HepG2 (cell line): ENCODE measurements at regions not wholly inside any gene's neighbourhood (a gene's known extent, or its start where the extent isn't known, plus 50 kb on each side); places are given as distances from the start of the nearest gene placed in this dataset.

Experiments
- ATAC-seq: fragments of 200-7000 bp; cut with Tn5 transposase; 3 replicates; pipeline ENCODE4 v1.9.1; 2020; ENCODE audit warnings: mild to moderate bottlenecking, moderate library complexity
- BruUV-seq: library from RNA; stranded (reverse); fragments of 400-500 nt; replicated peaks from 2 replicates; lab custom pipeline; 2021; lab: Mats Ljungman, UMichigan
- CTCF ChIA-PET: fragments of 300-600 bp; formaldehyde crosslinking; extraction: SDS; loops from one replicate; lab custom pipeline; 2021; ENCODE audit warnings: low total read pairs, inconsistent platforms, low intra/inter-chr PET ratio; lab: Yijun Ruan, JAX
- POLR2A ChIA-PET: fragments of 350-600 bp; sonication (Branson Sonifier 250); formaldehyde crosslinking; loops from one replicate; lab custom pipeline; 2020; ENCODE audit warnings: antibody characterized with exemption, inconsistent platforms; lab: Yijun Ruan, JAX
- DNase-seq: peaks from one replicate; pipeline ENCODE4 v3.0.0-alpha.2; 2015; ENCODE audit warnings: low spot score
- FAIRE-seq: peaks from 3 replicates; lab custom pipeline; 2011; peaks lifted over from hg19 to GRCh38; lab: Jason Lieb, UNC
- H2AFZ ChIP-seq: one replicate; pipeline ENCODE4 v1.6.1; 2011; ENCODE audit warnings: low read length, inconsistent platforms
- H3K27ac ChIP-seq: fragments of 300-600 bp; 3 replicates; pipeline ENCODE4 v1.8.0; 2011; ENCODE audit warnings: mixed run types, mild to moderate bottlenecking, mixed read lengths, low read length, inconsistent platforms; ENCODE audit not compliant: insufficient read depth; ENCODE audit errors: extremely low read length
- H3K27me3 ChIP-seq, 2 experiments: fragments of 200-600 bp in 1 of 2; 2 replicates in 1 of 2; 3 replicates in 1 of 2; pipeline versions ENCODE4 v1.6.0 to v1.8.0; 2011; ENCODE audit warnings: low read length in 2 of 2, mild to moderate bottlenecking in 2 of 2, moderate library complexity in 2 of 2, inconsistent platforms in 1 of 2; ENCODE audit not compliant: insufficient read depth in 2 of 2, control insufficient read depth in 1 of 2
- H3K36me3 ChIP-seq, 2 experiments: fragments of 200-600 bp in 1 of 2; replicated peaks in 1 of 2; 2 replicates in 1 of 2; 3 replicates in 1 of 2; pipeline versions ENCODE4 v1.5.1 to v1.8.0; 2011; ENCODE audit warnings: low read length in 2 of 2, inconsistent platforms in 1 of 2; ENCODE audit not compliant: insufficient read depth in 2 of 2, control insufficient read depth in 1 of 2
- H3K4me1 ChIP-seq: 2 replicates; pipeline ENCODE4 v1.5.1; 2012; ENCODE audit warnings: low read length, inconsistent platforms; ENCODE audit not compliant: insufficient read depth
- H3K4me2 ChIP-seq: 2 replicates; pipeline ENCODE4 v1.6.0; 2011; ENCODE audit warnings: low read depth, low read length, inconsistent platforms
- H3K4me3 ChIP-seq, 3 experiments: fragments of 200-600 bp in 1 of 3; sonication (generic), shearing (Covaris generic) in 1 of 3; replicated peaks in 1 of 3; 2 replicates each; pipeline ENCODE4 v1.5.1; 2011 to 2016; ENCODE audit warnings: low read length in 3 of 3, inconsistent platforms in 2 of 3, low read depth in 2 of 3, mild to moderate bottlenecking in 2 of 3, control low read depth in 1 of 3, mixed read lengths in 1 of 3; ENCODE audit not compliant: insufficient read depth in 1 of 3
- H3K79me2 ChIP-seq: one replicate; pipeline ENCODE4 v1.6.1; 2011; ENCODE audit warnings: low read length, inconsistent platforms; ENCODE audit not compliant: insufficient read depth
- H3K9ac ChIP-seq: 2 replicates; pipeline ENCODE4 v1.6.0; 2011; ENCODE audit warnings: mild to moderate bottlenecking, low read depth, low read length, inconsistent platforms; ENCODE audit not compliant: insufficient read depth
- H3K9me3 ChIP-seq: 2 replicates; pipeline ENCODE4 v1.5.1; 2012; ENCODE audit warnings: mild to moderate bottlenecking, low read length
- H4K20me1 ChIP-seq: 2 replicates; pipeline ENCODE4 v1.6.0; 2011; ENCODE audit warnings: inconsistent platforms, mild to moderate bottlenecking, low read length, moderate library complexity; ENCODE audit not compliant: insufficient read depth
- CHCHD3 ChIP-seq: sonication (generic); formaldehyde crosslinking; IDR thresholded peaks from 2 replicates; pipeline ENCODE4 v1.8.0; 2022; ENCODE audit warnings: mild to moderate bottlenecking, missing genetic modification reagents, moderate library complexity
- ERF ChIP-seq: IDR thresholded peaks from 2 replicates; pipeline ENCODE4 v1.6.1; 2018; ENCODE audit warnings: missing biosample characterization, missing genetic modification reagents
- FOXC1 ChIP-seq: sonication (generic); formaldehyde crosslinking; IDR thresholded peaks from 2 replicates; pipeline ENCODE4 v1.8.0; 2022; ENCODE audit warnings: mild to moderate bottlenecking, missing genetic modification reagents, borderline replicate concordance
- MBNL3 ChIP-seq: fragments of 250-450 bp; sonication (Bioruptor Pico); conservative IDR thresholded peaks from 2 replicates; pipeline ENCODE4 v1.8.0; 2022; ENCODE audit warnings: mild to moderate bottlenecking, inconsistent platforms
- MYC ChIP-seq: sonication (generic); formaldehyde crosslinking; IDR thresholded peaks from 2 replicates; pipeline ENCODE4 v1.9.0; 2021; ENCODE audit warnings: missing genetic modification reagents, borderline replicate concordance
- MYNN ChIP-seq: sonication (generic); formaldehyde crosslinking; IDR thresholded peaks from 2 replicates; pipeline ENCODE4 v1.4.0; 2020; ENCODE audit warnings: mild to moderate bottlenecking, low read depth, missing genetic modification reagents
- NFIC ChIP-seq: IDR thresholded peaks from 2 replicates; pipeline ENCODE4 v1.6.1; 2012; ENCODE audit warnings: mild to moderate bottlenecking, low read length, inconsistent platforms
- RARA ChIP-seq: IDR thresholded peaks from 2 replicates; pipeline ENCODE4 v1.6.1; 2016; ENCODE audit warnings: missing genetic modification reagents, missing compliant biosample characterization
- RBM39 ChIP-seq: fragments of 200-400 bp; formaldehyde crosslinking; IDR thresholded peaks from one replicate; pipeline ENCODE4 v1.6.1; 2018; ENCODE audit warnings: antibody characterized with exemption, mild to moderate bottlenecking, low read depth, low read length; ENCODE audit not compliant: poor library complexity, severe bottlenecking
- ZNF180 ChIP-seq: sonication (generic); formaldehyde crosslinking; IDR thresholded peaks from 2 replicates; pipeline ENCODE4 v1.4.0; 2020; ENCODE audit warnings: low read depth, missing genetic modification reagents, borderline replicate concordance
- ZNF589 ChIP-seq: sonication (generic); formaldehyde crosslinking; conservative IDR thresholded peaks from 2 replicates; pipeline ENCODE4 v1.8.0; 2022; ENCODE audit warnings: mild to moderate bottlenecking, moderate library complexity, missing genetic modification reagents
- ZNF615 ChIP-seq: sonication (generic); formaldehyde crosslinking; IDR thresholded peaks from 2 replicates; pipeline ENCODE4 v1.5.0; 2020; ENCODE audit warnings: mild to moderate bottlenecking, missing genetic modification reagents, borderline replicate concordance
- ZSCAN25 ChIP-seq: sonication (generic); formaldehyde crosslinking; IDR thresholded peaks from 2 replicates; pipeline ENCODE4 v1.8.0; 2022; ENCODE audit warnings: mild to moderate bottlenecking, missing genetic modification reagents
- WGBS: methylation state at CpG from one replicate; pipeline ENCODE4 v1.1.6; 2017; ENCODE audit warnings: low lambda C conversion rate; 5-methylcytosine and 5-hydroxymethylcytosine counted together
- in situ Hi-C: cut with HindIII; loops from 2 replicates; pipeline ENCODE4 v1.10.0; 2017; ENCODE audit warnings: low pct_unique_long_range_greater_than_20kb; ENCODE audit not compliant: extremely low pct_ligation_motif_present
- intact Hi-C: fragments of 100-400 bp; cut with micrococcal nuclease; formaldehyde crosslinking; loops from one replicate; pipeline ENCODE4 v1.10.0; 2022; ENCODE audit not compliant: unreplicated experiment
- TF ChIP-seq, protein P1 (sequence below): IDR thresholded peaks from 2 replicates; pipeline ENCODE4 v1.6.1; 2012; ENCODE audit warnings: inconsistent platforms
- TF ChIP-seq, protein P2 (sequence below), 2 experiments: sonication (generic) in 1 of 2; formaldehyde crosslinking in 1 of 2; IDR thresholded peaks; 2 replicates each; pipeline versions ENCODE4 v1.6.1 to v1.9.0; 2014 to 2022; ENCODE audit warnings: antibody characterized with exemption in 1 of 2, borderline replicate concordance in 1 of 2, inconsistent platforms in 1 of 2, low read depth in 1 of 2, missing genetic modification reagents in 1 of 2
- TF ChIP-seq, protein P3 (sequence below): sonication (generic); formaldehyde crosslinking; IDR thresholded peaks from 2 replicates; pipeline ENCODE4 v1.4.0; 2020; ENCODE audit warnings: low read depth, missing genetic modification reagents

DNA sequence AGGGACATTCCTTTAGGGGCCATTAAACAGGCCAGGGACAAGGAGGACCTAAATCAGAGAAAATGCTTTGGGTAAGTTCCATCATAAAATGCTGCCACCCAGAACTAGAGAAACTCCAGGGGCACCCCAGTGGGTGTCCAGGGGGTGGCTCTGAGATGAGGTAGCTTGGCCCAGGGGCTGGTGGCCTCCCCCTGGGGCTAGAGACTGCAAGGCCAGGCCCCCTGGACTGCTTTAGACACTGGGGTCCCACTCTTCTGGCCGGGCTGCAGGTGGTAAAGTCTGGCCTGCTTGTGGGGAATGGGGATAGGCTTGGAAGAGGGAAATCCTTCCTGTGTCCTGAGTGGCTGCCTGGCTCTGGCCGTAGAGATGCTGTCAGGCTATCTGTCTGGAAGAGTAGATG lies 169.6 kb upstream of the PODXL start:
- no peak for DNase-seq
- no peak overlapping the region for H3K4me2 ChIP-seq
- CTCF ChIA-PET, result no interaction called here
- no peak overlapping the region for H3K9ac ChIP-seq
- H4K20me1 ChIP-seq, result no peaks in the 10 kb centered on the region
- FAIRE-seq, result no peak
- no peaks in the 10 kb centered on the region for H3K79me2 ChIP-seq
- no peaks in the 10 kb centered on the region for H3K36me3 ChIP-seq
- no peaks in the 10 kb centered on the region for H3K27me3 ChIP-seq
- no TSS peak for BruUV-seq
- in situ Hi-C loops, result no loop called here
- 8% methylated on average over 2 of the region's 2 CpGs for WGBS
- H3K4me1 ChIP-seq, result no peaks in the 10 kb centered on the region
- H3K27ac ChIP-seq, result no peak overlapping the region
- H3K9me3 ChIP-seq, result no peaks in the 10 kb centered on the region
- intact Hi-C loops, result no loop called here
- no peak overlapping the region for H3K4me3 ChIP-seq
- POLR2A ChIA-PET, result no interaction called here
- no peak for ATAC-seq
- no peak overlapping the region for H2AFZ ChIP-seq
- TF ChIP-seq MYNN (CRISPR knock-in tag) (no peak), ZNF589 (CRISPR knock-in tag) (no peak), NFIC (no peak), MBNL3 (CRISPR knock-in tag) (no peak), ZNF615 (no peak), ERF (CRISPR knock-in tag) (no peak), FOXC1 (CRISPR knock-in tag) (no peak), ZNF180 (CRISPR knock-in tag) (no peak), RBM39 (no peak), MYC (no peak), ZSCAN25 (no peak), RARA (CRISPR knock-in tag) (no peak), CHCHD3 (CRISPR knock-in tag) (no peak)
- TF ChIP-seq, protein P1, sequence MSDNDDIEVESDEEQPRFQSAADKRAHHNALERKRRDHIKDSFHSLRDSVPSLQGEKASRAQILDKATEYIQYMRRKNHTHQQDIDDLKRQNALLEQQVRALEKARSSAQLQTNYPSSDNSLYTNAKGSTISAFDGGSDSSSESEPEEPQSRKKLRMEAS, result no peak
- TF ChIP-seq, protein P2, sequence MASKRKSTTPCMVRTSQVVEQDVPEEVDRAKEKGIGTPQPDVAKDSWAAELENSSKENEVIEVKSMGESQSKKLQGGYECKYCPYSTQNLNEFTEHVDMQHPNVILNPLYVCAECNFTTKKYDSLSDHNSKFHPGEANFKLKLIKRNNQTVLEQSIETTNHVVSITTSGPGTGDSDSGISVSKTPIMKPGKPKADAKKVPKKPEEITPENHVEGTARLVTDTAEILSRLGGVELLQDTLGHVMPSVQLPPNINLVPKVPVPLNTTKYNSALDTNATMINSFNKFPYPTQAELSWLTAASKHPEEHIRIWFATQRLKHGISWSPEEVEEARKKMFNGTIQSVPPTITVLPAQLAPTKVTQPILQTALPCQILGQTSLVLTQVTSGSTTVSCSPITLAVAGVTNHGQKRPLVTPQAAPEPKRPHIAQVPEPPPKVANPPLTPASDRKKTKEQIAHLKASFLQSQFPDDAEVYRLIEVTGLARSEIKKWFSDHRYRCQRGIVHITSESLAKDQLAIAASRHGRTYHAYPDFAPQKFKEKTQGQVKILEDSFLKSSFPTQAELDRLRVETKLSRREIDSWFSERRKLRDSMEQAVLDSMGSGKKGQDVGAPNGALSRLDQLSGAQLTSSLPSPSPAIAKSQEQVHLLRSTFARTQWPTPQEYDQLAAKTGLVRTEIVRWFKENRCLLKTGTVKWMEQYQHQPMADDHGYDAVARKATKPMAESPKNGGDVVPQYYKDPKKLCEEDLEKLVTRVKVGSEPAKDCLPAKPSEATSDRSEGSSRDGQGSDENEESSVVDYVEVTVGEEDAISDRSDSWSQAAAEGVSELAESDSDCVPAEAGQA (IDR thresholded peaks at IDR 0.05; ENCODE audit: low read depth), result no peak
- TF ChIP-seq, protein P2 (CRISPR knock-in tag; IDR thresholded peaks at IDR 0.05; ENCODE audit: borderline replicate concordance), result no peak
- TF ChIP-seq, protein P3, sequence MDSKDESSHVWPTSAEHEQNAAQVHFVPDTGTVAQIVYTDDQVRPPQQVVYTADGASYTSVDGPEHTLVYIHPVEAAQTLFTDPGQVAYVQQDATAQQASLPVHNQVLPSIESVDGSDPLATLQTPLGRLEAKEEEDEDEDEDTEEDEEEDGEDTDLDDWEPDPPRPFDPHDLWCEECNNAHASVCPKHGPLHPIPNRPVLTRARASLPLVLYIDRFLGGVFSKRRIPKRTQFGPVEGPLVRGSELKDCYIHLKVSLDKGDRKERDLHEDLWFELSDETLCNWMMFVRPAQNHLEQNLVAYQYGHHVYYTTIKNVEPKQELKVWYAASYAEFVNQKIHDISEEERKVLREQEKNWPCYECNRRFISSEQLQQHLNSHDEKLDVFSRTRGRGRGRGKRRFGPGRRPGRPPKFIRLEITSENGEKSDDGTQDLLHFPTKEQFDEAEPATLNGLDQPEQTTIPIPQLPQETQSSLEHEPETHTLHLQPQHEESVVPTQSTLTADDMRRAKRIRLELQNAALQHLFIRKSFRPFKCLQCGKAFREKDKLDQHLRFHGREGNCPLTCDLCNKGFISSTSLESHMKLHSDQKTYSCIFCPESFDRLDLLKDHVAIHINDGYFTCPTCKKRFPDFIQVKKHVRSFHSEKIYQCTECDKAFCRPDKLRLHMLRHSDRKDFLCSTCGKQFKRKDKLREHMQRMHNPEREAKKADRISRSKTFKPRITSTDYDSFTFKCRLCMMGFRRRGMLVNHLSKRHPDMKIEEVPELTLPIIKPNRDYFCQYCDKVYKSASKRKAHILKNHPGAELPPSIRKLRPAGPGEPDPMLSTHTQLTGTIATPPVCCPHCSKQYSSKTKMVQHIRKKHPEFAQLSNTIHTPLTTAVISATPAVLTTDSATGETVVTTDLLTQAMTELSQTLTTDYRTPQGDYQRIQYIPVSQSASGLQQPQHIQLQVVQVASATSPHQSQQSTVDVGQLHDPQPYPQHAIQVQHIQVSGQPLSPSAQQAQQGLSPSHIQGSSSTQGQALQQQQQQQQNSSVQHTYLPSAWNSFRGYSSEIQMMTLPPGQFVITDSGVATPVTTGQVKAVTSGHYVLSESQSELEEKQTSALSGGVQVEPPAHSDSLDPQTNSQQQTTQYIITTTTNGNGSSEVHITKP (CRISPR knock-in tag), result no peak
